H9 (cell line): ENCODE measurements at regions not wholly inside any gene's neighbourhood (a gene's known extent, or its start where the extent isn't known, plus 50 kb on each side); places are given as distances from the start of the nearest gene placed in this dataset.

Experiments used
- DNase-seq: peaks from one replicate; pipeline ENCODE4 v3.0.0-alpha.2; 2017
- H2AFZ ChIP-seq: one replicate; pipeline ENCODE4 v1.6.1; 2013; ENCODE audit warnings: mild to moderate bottlenecking, low read length, control low read depth, moderate library complexity
- H2AK5ac ChIP-seq: 2 replicates; pipeline ENCODE4 v1.6.1; 2013; ENCODE audit warnings: low read length, control low read depth, mixed read lengths; ENCODE audit not compliant: insufficient read length
- H2BK120ac ChIP-seq: one replicate; pipeline ENCODE4 v1.6.1; 2013; ENCODE audit warnings: low read depth, mild to moderate bottlenecking, low read length, control low read depth, inconsistent platforms; ENCODE audit not compliant: poor library complexity, severe bottlenecking
- H2BK12ac ChIP-seq: 2 replicates; pipeline ENCODE4 v1.6.1; 2013; ENCODE audit warnings: low read length, control low read depth, mixed read lengths, low read depth; ENCODE audit not compliant: insufficient read length
- H2BK15ac ChIP-seq: 2 replicates; pipeline ENCODE4 v1.6.1; 2013; ENCODE audit warnings: low read depth, low read length, control low read depth
- H2BK20ac ChIP-seq: one replicate; pipeline ENCODE4 v1.6.1; 2013; ENCODE audit warnings: low read depth, mild to moderate bottlenecking, low read length, control low read depth, inconsistent platforms; ENCODE audit not compliant: poor library complexity, severe bottlenecking
- H2BK5ac ChIP-seq: 2 replicates; pipeline ENCODE4 v1.6.1; 2013; ENCODE audit warnings: low read length, control low read depth, mixed read lengths; ENCODE audit not compliant: insufficient read length
- H3K14ac ChIP-seq: 2 replicates; pipeline ENCODE4 v1.6.1; 2013; ENCODE audit warnings: low read length, control low read depth; ENCODE audit not compliant: insufficient read depth
- H3K18ac ChIP-seq: 2 replicates; pipeline ENCODE4 v1.6.1; 2013; ENCODE audit warnings: low read depth, mild to moderate bottlenecking, mixed read lengths, low read length, control low read depth; ENCODE audit not compliant: insufficient read length
- H3K23ac ChIP-seq: 2 replicates; pipeline ENCODE4 v1.6.1; 2013; ENCODE audit warnings: low read length, control low read depth, mixed read lengths, low read depth; ENCODE audit not compliant: insufficient read length
- H3K23me2 ChIP-seq: 2 replicates; pipeline ENCODE4 v1.6.1; 2013; ENCODE audit warnings: low read depth, mild to moderate bottlenecking, mixed read lengths, low read length, control low read depth; ENCODE audit not compliant: insufficient read length, poor library complexity, severe bottlenecking
- H3K27ac ChIP-seq: 2 replicates; pipeline ENCODE4 v1.5.1; 2013; ENCODE audit warnings: low read length, control low read depth, mixed read lengths, low read depth; ENCODE audit not compliant: insufficient read length
- H3K27me3 ChIP-seq: 2 replicates; pipeline ENCODE4 v1.6.1; 2013; ENCODE audit warnings: low read length, control low read depth, inconsistent platforms; ENCODE audit not compliant: insufficient read depth
- H3K4ac ChIP-seq: 2 replicates; pipeline ENCODE4 v1.6.1; 2013; ENCODE audit warnings: low read depth, mild to moderate bottlenecking, control low read depth, inconsistent platforms, low read length, moderate library complexity
- H3K4me1 ChIP-seq: 2 replicates; pipeline ENCODE4 v1.6.1; 2013; ENCODE audit warnings: low read length, control low read depth, inconsistent platforms; ENCODE audit not compliant: insufficient read depth
- H3K4me2 ChIP-seq: 2 replicates; pipeline ENCODE4 v1.6.1; 2013; ENCODE audit warnings: low read length, control low read depth, mixed read lengths; ENCODE audit not compliant: insufficient read length, insufficient read depth
- H3K56ac ChIP-seq: 2 replicates; pipeline ENCODE4 v1.6.1; 2013; ENCODE audit warnings: low read depth, mild to moderate bottlenecking, mixed read lengths, low read length, control low read depth; ENCODE audit not compliant: insufficient read length
- H3K79me1 ChIP-seq: 2 replicates; pipeline ENCODE4 v1.6.1; 2013; ENCODE audit warnings: low read depth, mild to moderate bottlenecking, moderate library complexity, low read length, control low read depth, inconsistent platforms; ENCODE audit not compliant: insufficient read depth, poor library complexity, severe bottlenecking
- H3K79me2 ChIP-seq: 2 replicates; pipeline ENCODE4 v1.6.1; 2013; ENCODE audit warnings: low read length, control low read depth, inconsistent platforms; ENCODE audit not compliant: insufficient read depth
- H3K9ac ChIP-seq: 2 replicates; pipeline ENCODE4 v1.6.1; 2013; ENCODE audit warnings: low read length, control low read depth, mixed read lengths; ENCODE audit not compliant: insufficient read length; ENCODE audit errors: extremely low read depth
- H3K9me3 ChIP-seq: one replicate; pipeline ENCODE4 v1.6.1; 2013; ENCODE audit warnings: low read depth, low read length, inconsistent platforms; ENCODE audit not compliant: control insufficient read depth
- H3T11ph ChIP-seq: one replicate; pipeline ENCODE4 v1.6.1; 2013; ENCODE audit warnings: mild to moderate bottlenecking, low read length, control low read depth, inconsistent platforms
- H4K20me1 ChIP-seq: one replicate; pipeline ENCODE4 v1.6.1; 2013; ENCODE audit not compliant: control insufficient read depth, insufficient read length, insufficient read depth
- H4K5ac ChIP-seq: 2 replicates; pipeline ENCODE4 v1.6.1; 2013; ENCODE audit warnings: low read depth, mild to moderate bottlenecking, mixed read lengths, low read length, control low read depth; ENCODE audit not compliant: insufficient read length
- H4K8ac ChIP-seq: replicated peaks from 2 replicates; pipeline ENCODE4 v1.6.1; 2013; ENCODE audit warnings: low read length, control low read depth, mixed read lengths, low read depth; ENCODE audit not compliant: insufficient read length
- H4K91ac ChIP-seq: 2 replicates; pipeline ENCODE4 v1.6.1; 2013; ENCODE audit warnings: low read depth, mild to moderate bottlenecking, moderate library complexity, mixed read lengths, low read length, control low read depth; ENCODE audit not compliant: insufficient read length
- H3K27ac Mint-ChIP-seq, 3 experiments: 2 replicates in 2 of 3; 3 replicates in 1 of 3; pipeline ENCODE4 v1.8.0; 2020 to 2021; ENCODE audit warnings: mixed read lengths in 3 of 3, mild to moderate bottlenecking in 1 of 3, moderate library complexity in 1 of 3
- H3K27me3 Mint-ChIP-seq: 2 replicates; pipeline ENCODE4 v1.8.0; 2021; ENCODE audit warnings: low read depth, mild to moderate bottlenecking, moderate library complexity, mixed read lengths
- H3K36me3 Mint-ChIP-seq, 3 experiments: 2 replicates in 2 of 3; 3 replicates in 1 of 3; pipeline ENCODE4 v1.8.0; 2020 to 2021; ENCODE audit warnings: low read depth in 3 of 3, mixed read lengths in 3 of 3; ENCODE audit not compliant: insufficient read depth in 1 of 3
- H3K4me1 Mint-ChIP-seq, 2 experiments: 2 replicates each; pipeline ENCODE4 v1.8.0; 2020; ENCODE audit warnings: mixed read lengths in 2 of 2
- H3K4me3 Mint-ChIP-seq, 2 experiments: 2 replicates in 1 of 2; 3 replicates in 1 of 2; pipeline ENCODE4 v1.8.0; 2020 to 2021; ENCODE audit warnings: mild to moderate bottlenecking in 2 of 2, mixed read lengths in 2 of 2, moderate library complexity in 1 of 2
- H3K9me3 Mint-ChIP-seq, 2 experiments: 2 replicates in 1 of 2; 3 replicates in 1 of 2; pipeline ENCODE4 v1.8.0; 2020; ENCODE audit warnings: mild to moderate bottlenecking in 2 of 2, mixed read lengths in 2 of 2, moderate library complexity in 1 of 2
- CTCF ChIP-seq: fragments of 200-600 bp; sonication (generic); conservative IDR thresholded peaks from 3 replicates; pipeline ENCODE4 v1.8.0; 2021; ENCODE audit warnings: antibody characterized with exemption, mild to moderate bottlenecking
- WGBS: extraction: QIAGEN DNeasy Blood & Tissue Kit; methylation state at CpG from one replicate; pipeline ENCODE4 v1.1.7; 2013; ENCODE audit warnings: missing lambda C conversion rate, low lambda C conversion rate, mixed read lengths; ENCODE audit not compliant: insufficient read length; ENCODE audit errors: extremely low coverage; 5-methylcytosine and 5-hydroxymethylcytosine counted together

GRCh38 chr2:182586426-182586825, 129.6 kb upstream of the DNAJC10 start:
- no peak; the same call in 2 of the 3 replicates for TF ChIP-seq CTCF
- no CpG with 5 or more reads among the region's 2 CpGs for WGBS
- Histone ChIP-seq H3K4me1 (peaks cover 2% of the 10 kb centered on the region; the same call in 1 of the 2 replicates), H4K5ac (no peak overlapping the region), H4K20me1 (no peaks in the 10 kb centered on the region), H2BK5ac (no peak overlapping the region), H3K4ac (no peak overlapping the region), H2BK20ac (no peak overlapping the region), H3K18ac (no peak overlapping the region), H2AK5ac (no peak overlapping the region), H4K8ac (no peak overlapping the region), H3K23me2 (no peaks in the 10 kb centered on the region), H2BK12ac (no peak overlapping the region), H3K79me1 (no peaks in the 10 kb centered on the region), H3K27ac (no peak overlapping the region), H4K91ac (no peak overlapping the region), H2BK15ac (no peak overlapping the region), H3K14ac (no peak overlapping the region), H3K23ac (no peak overlapping the region), H3T11ph (no peak overlapping the region), H3K27me3 (no peaks in the 10 kb centered on the region), H3K56ac (no peak overlapping the region), H3K9ac (no peak overlapping the region), H3K79me2 (no peaks in the 10 kb centered on the region), H3K4me2 (no peak overlapping the region), H2AFZ (no peak overlapping the region), H3K9me3 (no peaks in the 10 kb centered on the region), H2BK120ac (no peak overlapping the region)
- Mint-ChIP-seq H3K27me3 (no peaks in the 10 kb centered on the region), H3K4me3 (no peak overlapping the region), H3K36me3 (no peaks in the 10 kb centered on the region), H3K4me1 (peaks cover 24 to 25% of the 10 kb centered on the region in 2 experiments), H3K9me3 (no peaks in the 10 kb centered on the region; a peak in 1 of 5 replicates), H3K27ac (0 out of 7 replicates have a peak overlapping the region, but pooled peaks of 1 of the 3 experiments have one; percentile 7)
- no peak for DNase-seq
